ENCODE measurements at regions not wholly inside any gene's neighbourhood (a gene's known extent, or its start where the extent isn't known, plus 50 kb on each side); places are given as distances from the start of the nearest gene placed in this dataset.

- no peak overlapping the region for H3K4me3 ChIP-seq (replicated peaks in 1 of 2; ENCODE audit: low read depth in 1 of 2, low read length in 2 of 2)
- no peaks in the 10 kb centered on the region for H3K36me3 ChIP-seq (ENCODE audit: control insufficient read depth in 1 of 2, insufficient read depth in 2 of 2, low read length in 2 of 2)
- TF ChIP-seq SP1 (IDR thresholded peaks at IDR 0.05; ENCODE audit: low read depth): no peak
- TF ChIP-seq EGR1 (IDR thresholded peaks at IDR 0.05; ENCODE audit: low read depth): no peak
- TF ChIP-seq ELF1 (IDR thresholded peaks at IDR 0.05; ENCODE audit: borderline replicate concordance, low read depth): no peak
- TF ChIP-seq, protein P1, sequence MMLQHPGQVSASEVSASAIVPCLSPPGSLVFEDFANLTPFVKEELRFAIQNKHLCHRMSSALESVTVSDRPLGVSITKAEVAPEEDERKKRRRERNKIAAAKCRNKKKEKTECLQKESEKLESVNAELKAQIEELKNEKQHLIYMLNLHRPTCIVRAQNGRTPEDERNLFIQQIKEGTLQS (IDR thresholded peaks at IDR 0.05): no peak
- no peak for TF ChIP-seq POLR2AphosphoS5 (IDR thresholded peaks at IDR 0.05; ENCODE audit: low read depth, low read length)
- no peak for TF ChIP-seq SRF (IDR thresholded peaks at IDR 0.05; ENCODE audit: low read depth)
- POLR2A ChIA-PET: no interaction called here
- RAD21 ChIA-PET (ENCODE audit: low non-redundant PET in 1 of 2, low total read pairs in 2 of 2, uncharacterized antibody in 2 of 2, unreplicated experiment in 2 of 2): no interaction called here
- H3K9ac ChIP-seq (ENCODE audit: low read length): no peak overlapping the region
- no peak overlapping the region for H3K27ac ChIP-seq (ENCODE audit: low read depth, low read length)
- no peaks in the 10 kb centered on the region for H3K9me3 ChIP-seq (ENCODE audit: control insufficient read depth in 1 of 2, insufficient read depth in 1 of 2, low read depth in 1 of 2, low read length in 2 of 2)
- BruUV-seq (replicated peaks): no TSS peak
- H3K4me1 ChIP-seq (ENCODE audit: control insufficient read depth in 1 of 2, insufficient read depth in 2 of 2, low read length in 2 of 2): no peaks in the 10 kb centered on the region
- ATAC-seq: no peak
- no peaks in the 10 kb centered on the region for H3K9me2 ChIP-seq (ENCODE audit: insufficient read depth)
- intact Hi-C loops (cut with micrococcal nuclease): no loop called here
- no peak overlapping the region for H2AFZ ChIP-seq (ENCODE audit: low read depth, low read length, poor library complexity, severe bottlenecking)
- H3K4me2 ChIP-seq (ENCODE audit: low read length): no peak overlapping the region
- no peaks in the 10 kb centered on the region; the same call in 1 of the 2 replicates for H3K27me3 ChIP-seq (ENCODE audit: insufficient read depth, low read length)
- no peaks in the 10 kb centered on the region for H3K79me2 ChIP-seq (ENCODE audit: insufficient read depth, low read length)
- H4K20me1 ChIP-seq (ENCODE audit: insufficient read depth): no peaks in the 10 kb centered on the region
- CTCF ChIA-PET: no interaction called here
- DNase-seq (ENCODE audit: low read depth, low spot score): no peak
Observed at GRCh38 chr10:44071479-44071878, 313.4 kb downstream of the CXCL12 start.

- ATAC-seq: no peak
- no peaks in the 10 kb centered on the region for H3K9me2 ChIP-seq (ENCODE audit: insufficient read depth)
- intact Hi-C loops (cut with micrococcal nuclease): no loop called here
- no TSS peak for BruUV-seq (replicated peaks)
- H3K27ac ChIP-seq (ENCODE audit: low read depth, low read length): no peak overlapping the region
- CTCF ChIA-PET: no interaction called here
- no peaks in the 10 kb centered on the region for H3K4me1 ChIP-seq (ENCODE audit: control insufficient read depth in 1 of 2, insufficient read depth in 2 of 2, low read length in 2 of 2)
- no peaks in the 10 kb centered on the region; the same call in 1 of the 2 replicates for H3K27me3 ChIP-seq (ENCODE audit: insufficient read depth, low read length)
- H4K20me1 ChIP-seq (ENCODE audit: insufficient read depth): no peaks in the 10 kb centered on the region
- H3K36me3 ChIP-seq (ENCODE audit: control insufficient read depth in 1 of 2, insufficient read depth in 2 of 2, low read length in 2 of 2): no peaks in the 10 kb centered on the region
- RAD21 ChIA-PET (ENCODE audit: low non-redundant PET in 1 of 2, low total read pairs in 2 of 2, uncharacterized antibody in 2 of 2, unreplicated experiment in 2 of 2): no interaction called here
- H3K4me2 ChIP-seq (ENCODE audit: low read length): no peak overlapping the region
- H2AFZ ChIP-seq (ENCODE audit: low read depth, low read length, poor library complexity, severe bottlenecking): no peak overlapping the region
- DNase-seq (ENCODE audit: low read depth, low spot score): no peak
- POLR2A ChIA-PET: no interaction called here
- no peaks in the 10 kb centered on the region for H3K79me2 ChIP-seq (ENCODE audit: insufficient read depth, low read length)
- no peak overlapping the region for H3K9ac ChIP-seq (ENCODE audit: low read length)
- no peaks in the 10 kb centered on the region for H3K9me3 ChIP-seq (ENCODE audit: control insufficient read depth in 1 of 2, insufficient read depth in 1 of 2, low read depth in 1 of 2, low read length in 2 of 2)
- H3K4me3 ChIP-seq (replicated peaks in 1 of 2; ENCODE audit: low read depth in 1 of 2, low read length in 2 of 2): no peak overlapping the region
- TF ChIP-seq EGR1 (IDR thresholded peaks at IDR 0.05; ENCODE audit: low read depth): no peak
- TF ChIP-seq CBX3 (IDR thresholded peaks at IDR 0.05; ENCODE audit: low read depth): no peak
- no peak for TF ChIP-seq EZH2 (IDR thresholded peaks at IDR 0.05)
- no peak for TF ChIP-seq ZBTB33 (IDR thresholded peaks at IDR 0.05; ENCODE audit: extremely low read depth, insufficient replicate concordance, low read length)
- TF ChIP-seq REST (IDR thresholded peaks at IDR 0.05; ENCODE audit: low read depth): no peak
- no peak for TF ChIP-seq SP1 (IDR thresholded peaks at IDR 0.05; ENCODE audit: low read depth)
- TF ChIP-seq ZFX (IDR thresholded peaks at IDR 0.05): no peak
- no peak for TF ChIP-seq EZH2phosphoT487 (IDR thresholded peaks at IDR 0.05; ENCODE audit: borderline replicate concordance)
- TF ChIP-seq RAD21 (IDR thresholded peaks at IDR 0.05; ENCODE audit: low read depth): no peak
- no peak for TF ChIP-seq CTCF (IDR thresholded peaks at IDR 0.05 in 2 of 3, conservative IDR thresholded peaks at IDR 0.05 in 1 of 3; ENCODE audit: borderline replicate concordance in 1 of 3, insufficient read depth in 1 of 3, low read depth in 2 of 3, low read length in 2 of 3)
Observed at GRCh38 chr10:44070282-44070681, 314.6 kb downstream of the CXCL12 start.

All from HCT116 (cell line).